OCI-LY1 (cell line): ENCODE measurements at regions not wholly inside any gene's neighbourhood (a gene's known extent, or its start where the extent isn't known, plus 50 kb on each side); places are given as distances from the start of the nearest gene placed in this dataset.

ENCODE experiments used
- EZH2 ChIP-seq: fragments of 200-600 bp; sonication (generic), shearing (Covaris generic); IDR thresholded peaks from 2 replicates; pipeline ENCODE4 v1.8.0; 2017; ENCODE audit warnings: borderline replicate concordance, mixed run types, mild to moderate bottlenecking, antibody characterized with exemption, low read length, moderate library complexity, mixed read lengths
- TF ChIP-seq, protein P1 (sequence below): fragments of 200-600 bp; sonication (generic), shearing (Covaris generic); IDR thresholded peaks from 2 replicates; pipeline ENCODE4 v1.5.1; 2017; ENCODE audit warnings: mild to moderate bottlenecking, antibody characterized with exemption, low read length, moderate library complexity, mixed read lengths

DNA sequence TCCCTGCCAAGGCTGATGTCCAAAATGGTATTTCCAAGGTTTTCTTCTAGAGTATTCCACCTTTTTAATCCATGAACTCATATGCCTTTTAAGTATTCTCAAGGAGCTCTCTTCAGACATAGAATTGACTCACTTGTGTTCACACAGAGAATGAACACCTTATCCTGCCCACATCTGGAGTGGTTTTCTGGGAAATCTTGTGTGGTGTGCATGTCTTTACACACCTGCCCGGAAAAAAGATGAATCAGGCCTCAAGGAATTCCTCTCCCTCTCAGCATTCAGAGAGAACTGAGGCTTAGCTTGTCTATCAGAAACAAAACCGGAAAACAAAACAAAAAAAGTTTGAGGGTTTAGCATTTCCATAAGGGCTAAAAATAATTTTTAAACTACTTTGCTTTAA is 148.8 kb downstream of the TFAP2A start:
- TF ChIP-seq, protein P1, sequence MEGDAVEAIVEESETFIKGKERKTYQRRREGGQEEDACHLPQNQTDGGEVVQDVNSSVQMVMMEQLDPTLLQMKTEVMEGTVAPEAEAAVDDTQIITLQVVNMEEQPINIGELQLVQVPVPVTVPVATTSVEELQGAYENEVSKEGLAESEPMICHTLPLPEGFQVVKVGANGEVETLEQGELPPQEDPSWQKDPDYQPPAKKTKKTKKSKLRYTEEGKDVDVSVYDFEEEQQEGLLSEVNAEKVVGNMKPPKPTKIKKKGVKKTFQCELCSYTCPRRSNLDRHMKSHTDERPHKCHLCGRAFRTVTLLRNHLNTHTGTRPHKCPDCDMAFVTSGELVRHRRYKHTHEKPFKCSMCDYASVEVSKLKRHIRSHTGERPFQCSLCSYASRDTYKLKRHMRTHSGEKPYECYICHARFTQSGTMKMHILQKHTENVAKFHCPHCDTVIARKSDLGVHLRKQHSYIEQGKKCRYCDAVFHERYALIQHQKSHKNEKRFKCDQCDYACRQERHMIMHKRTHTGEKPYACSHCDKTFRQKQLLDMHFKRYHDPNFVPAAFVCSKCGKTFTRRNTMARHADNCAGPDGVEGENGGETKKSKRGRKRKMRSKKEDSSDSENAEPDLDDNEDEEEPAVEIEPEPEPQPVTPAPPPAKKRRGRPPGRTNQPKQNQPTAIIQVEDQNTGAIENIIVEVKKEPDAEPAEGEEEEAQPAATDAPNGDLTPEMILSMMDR: no peak
- no peak for TF ChIP-seq EZH2
